ENCODE measurements at regions not wholly inside any gene's neighbourhood (a gene's known extent, or its start where the extent isn't known, plus 50 kb on each side); places are given as distances from the start of the nearest gene placed in this dataset.

- Histone ChIP-seq H3K27ac (ENCODE audit: low read depth in 1 of 2, low read length in 2 of 2) (no peak overlapping the region), H3K9ac (ENCODE audit: low read depth in 1 of 2, low read length in 2 of 2) (no peak overlapping the region), H3K36me3 (ENCODE audit: control insufficient read depth in 4 of 4, insufficient read depth in 3 of 4, low read depth in 1 of 4, low read length in 3 of 4) (no peaks in the 10 kb centered on the region), H3K27me3 (ENCODE audit: control insufficient read depth in 4 of 4, insufficient read depth in 4 of 4, low read length in 3 of 4) (no peaks in the 10 kb centered on the region), H3K9me3 (ENCODE audit: control insufficient read depth in 4 of 4, low read length in 3 of 4) (no peaks in the 10 kb centered on the region), H3K4me1 (ENCODE audit: control insufficient read depth in 4 of 4, insufficient read depth in 4 of 4, low read length in 3 of 4) (no peaks in the 10 kb centered on the region), H3K4me3 (ENCODE audit: low read depth in 1 of 3, low read length in 3 of 3) (no peak overlapping the region)
- no peak for DNase-seq (ENCODE audit: low spot score)
- TF ChIP-seq EGR1 (IDR thresholded peaks at IDR 0.05; ENCODE audit: low read depth in 2 of 2) (no peak), GABPA (IDR thresholded peaks at IDR 0.05 in 1 of 2, conservative IDR thresholded peaks at IDR 0.05 in 1 of 2) (no peak), RAD21 (IDR thresholded peaks at IDR 0.05) (no peak), CTCF (IDR thresholded peaks at IDR 0.05; ENCODE audit: low read depth, low read length, missing input control) (no peak)
- TF ChIP-seq, protein P1, sequence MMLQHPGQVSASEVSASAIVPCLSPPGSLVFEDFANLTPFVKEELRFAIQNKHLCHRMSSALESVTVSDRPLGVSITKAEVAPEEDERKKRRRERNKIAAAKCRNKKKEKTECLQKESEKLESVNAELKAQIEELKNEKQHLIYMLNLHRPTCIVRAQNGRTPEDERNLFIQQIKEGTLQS (IDR thresholded peaks at IDR 0.05) = no peak
These were observed 99.4 kb downstream of the HPGD start for GRCh38 chr4:174422893-174423256.

DNA sequence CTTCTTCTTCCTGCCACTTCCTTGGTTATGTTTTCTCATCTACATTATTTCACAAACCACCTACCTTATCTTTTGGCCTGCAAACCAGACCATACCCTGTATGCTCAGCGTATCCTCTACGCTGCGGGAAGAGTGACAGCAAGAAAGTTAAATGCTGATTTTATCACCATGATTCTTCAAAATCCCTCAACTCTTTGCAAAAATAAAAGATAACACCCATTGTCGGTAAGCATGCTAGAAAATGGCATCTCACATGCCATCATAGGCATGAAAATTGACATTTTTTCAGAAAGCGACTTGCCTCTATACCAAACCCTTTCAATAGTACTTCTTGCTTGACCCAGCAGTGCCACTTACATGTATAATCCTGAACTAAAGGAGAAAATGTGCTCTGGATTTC, 102.0 kb downstream of the HPGD start:
- DNase-seq (ENCODE audit: low spot score) = no peak
- WGBS = 65% methylated on average over 5 of the region's 5 CpGs

More for the DNA sequence above, 102.0 kb downstream of the HPGD start:
- H3K9ac ChIP-seq (ENCODE audit: low read depth in 1 of 2, low read length in 2 of 2) = no peak overlapping the region
- H3K4me3 ChIP-seq (ENCODE audit: low read depth in 1 of 3, low read length in 3 of 3) = no peak overlapping the region
- TF ChIP-seq TAF1 (conservative IDR thresholded peaks at IDR 0.05) = no peak
- TF ChIP-seq FOXA1 (IDR thresholded peaks at IDR 0.05) = no peak
- TF ChIP-seq ZBTB33 (IDR thresholded peaks at IDR 0.05) = no peak
- TF ChIP-seq SP1 (IDR thresholded peaks at IDR 0.05) = no peak
- TF ChIP-seq CTCF (IDR thresholded peaks at IDR 0.05; ENCODE audit: low read depth, low read length, missing input control) = no peak
- TF ChIP-seq RXRA (IDR thresholded peaks at IDR 0.05) = no peak
- TF ChIP-seq HNF4G (IDR thresholded peaks at IDR 0.05) = no peak
- no peak for TF ChIP-seq MAX (IDR thresholded peaks at IDR 0.05)
- TF ChIP-seq JUND (IDR thresholded peaks at IDR 0.05) = no peak
- TF ChIP-seq EGR1 (IDR thresholded peaks at IDR 0.05; ENCODE audit: low read depth in 2 of 2) = no peak
- TF ChIP-seq GABPA (IDR thresholded peaks at IDR 0.05 in 1 of 2, conservative IDR thresholded peaks at IDR 0.05 in 1 of 2) = no peak
- H3K27me3 ChIP-seq (ENCODE audit: control insufficient read depth in 4 of 4, insufficient read depth in 4 of 4, low read length in 3 of 4) = no peaks in the 10 kb centered on the region
- H3K9me3 ChIP-seq (ENCODE audit: control insufficient read depth in 4 of 4, low read length in 3 of 4) = no peaks in the 10 kb centered on the region
- no peaks in the 10 kb centered on the region for H3K36me3 ChIP-seq (ENCODE audit: control insufficient read depth in 4 of 4, insufficient read depth in 3 of 4, low read depth in 1 of 4, low read length in 3 of 4)
- H3K27ac ChIP-seq (ENCODE audit: low read depth in 1 of 2, low read length in 2 of 2) = no peak overlapping the region
- H3K4me1 ChIP-seq (ENCODE audit: control insufficient read depth in 4 of 4, insufficient read depth in 4 of 4, low read length in 3 of 4) = no peaks in the 10 kb centered on the region

Measured in liver (tissue), 8 donors.